ENCODE measurements at regions not wholly inside any gene's neighbourhood (a gene's known extent, or its start where the extent isn't known, plus 50 kb on each side); places are given as distances from the start of the nearest gene placed in this dataset.

GRCh38 chr11:42661942-42662341 lies 649.9 kb upstream of the API5 start:
- TF ChIP-seq EP300 (IDR thresholded peaks at IDR 0.05) = no peak
- no peak for TF ChIP-seq CTCF (IDR thresholded peaks at IDR 0.05)
